ENCODE measurements at regions not wholly inside any gene's neighbourhood (a gene's known extent, or its start where the extent isn't known, plus 50 kb on each side); places are given as distances from the start of the nearest gene placed in this dataset.
A peak's percentile ranks its signal among the peaks of the same experiment; 100 is the strongest.
"Not testable (repeated sequence)": the region's sequence is repeated elsewhere in the genome, so short reads cannot be mapped to it uniquely, and the experiment has no call there.

DNA sequence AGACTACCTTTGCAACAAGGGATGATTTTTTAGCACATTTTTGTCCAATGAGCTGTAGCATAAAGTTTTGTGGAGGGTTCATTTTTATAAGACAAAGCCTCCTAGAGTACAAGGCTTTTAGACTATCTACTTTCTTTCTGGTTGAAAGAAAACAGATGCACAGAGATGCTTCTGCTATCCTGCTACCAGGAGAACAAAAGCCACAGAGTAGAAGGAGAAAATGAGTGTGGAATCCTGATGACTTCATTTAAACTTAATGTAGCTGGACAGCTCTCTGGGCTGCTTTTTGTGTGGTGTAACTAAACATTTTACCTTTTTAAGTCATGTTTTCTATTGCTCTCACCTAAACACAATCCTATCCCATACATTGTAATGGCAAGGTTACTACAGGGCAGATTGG, 1009.4 kb downstream of the TLE1 start:
- no peak for DNase-seq

- no peak for DNase-seq
Observed at GRCh38 chr9:80678906-80679305, 1010.4 kb downstream of the TLE1 start.

- no peak for DNase-seq
Observed at GRCh38 chr9:80673496-80673895, 1015.9 kb downstream of the TLE1 start.

DNA sequence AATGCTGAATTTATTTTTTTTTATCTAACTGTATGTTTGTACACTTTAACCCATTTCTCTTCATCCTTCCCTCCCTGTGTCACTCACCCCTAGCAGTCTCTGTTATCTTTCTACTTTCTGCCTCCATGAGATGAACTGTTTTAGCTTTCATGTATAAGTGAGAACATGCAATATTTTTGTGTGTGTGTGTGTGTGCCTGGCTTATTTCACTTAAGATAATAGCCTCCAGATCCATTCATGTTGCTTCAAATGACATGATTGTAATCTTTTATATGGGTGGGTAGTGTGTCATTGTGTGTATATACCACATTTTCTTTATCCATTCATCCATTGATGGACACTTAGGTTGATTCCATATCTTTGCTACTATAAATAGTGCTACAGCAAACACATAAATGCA, 1023.9 kb downstream of the TLE1 start:
- no peak for DNase-seq

DNA sequence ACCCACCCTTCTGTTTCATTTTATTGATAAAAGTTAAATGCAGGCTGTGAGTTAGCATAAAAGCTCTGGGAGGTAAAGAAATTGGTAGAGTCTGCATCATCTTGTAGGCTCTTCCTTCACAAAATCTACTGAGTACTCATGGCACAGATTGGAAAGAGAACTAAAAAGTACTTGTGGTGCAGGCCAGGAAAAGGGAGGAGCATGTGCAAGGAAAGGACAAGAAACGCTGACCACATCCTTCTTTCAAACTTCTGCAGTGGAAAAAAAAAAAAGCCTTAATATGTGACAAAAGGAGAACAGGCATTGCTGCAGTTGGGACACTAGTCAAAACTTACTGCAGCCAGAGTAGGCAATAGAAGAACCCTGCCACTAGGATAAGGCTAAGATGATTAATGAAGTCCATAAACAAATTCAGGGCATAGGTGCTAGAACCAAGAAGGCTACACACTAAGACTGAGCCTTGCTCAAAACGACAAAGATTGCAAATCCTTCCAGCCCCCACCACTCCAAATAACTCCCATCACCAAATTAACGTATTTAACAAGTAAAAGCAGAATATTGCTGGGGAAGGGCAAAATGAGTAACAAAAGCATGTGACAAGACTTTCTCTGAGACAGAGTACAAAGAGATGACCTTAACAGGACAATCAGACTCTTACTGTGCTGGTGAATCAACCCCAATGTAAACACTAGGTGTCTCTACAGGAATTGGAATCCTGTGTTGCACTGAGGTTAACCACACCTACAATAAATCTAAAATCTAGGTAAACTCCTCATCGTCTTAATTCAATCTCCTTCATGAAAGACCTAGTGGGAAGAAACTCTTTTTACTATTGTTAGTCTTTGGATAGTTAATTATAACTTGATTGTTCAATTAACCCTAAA, 1024.8 kb downstream of the TLE1 start:
- peak; percentile 9 for DNase-seq

- not testable (repeated sequence) for DNase-seq
Observed at GRCh38 chr9:80659751-80660150, 1029.6 kb downstream of the TLE1 start.

- peak; percentile 26 for DNase-seq
Observed at GRCh38 chr9:80651044-80651443, 1038.3 kb downstream of the TLE1 start.

DNA sequence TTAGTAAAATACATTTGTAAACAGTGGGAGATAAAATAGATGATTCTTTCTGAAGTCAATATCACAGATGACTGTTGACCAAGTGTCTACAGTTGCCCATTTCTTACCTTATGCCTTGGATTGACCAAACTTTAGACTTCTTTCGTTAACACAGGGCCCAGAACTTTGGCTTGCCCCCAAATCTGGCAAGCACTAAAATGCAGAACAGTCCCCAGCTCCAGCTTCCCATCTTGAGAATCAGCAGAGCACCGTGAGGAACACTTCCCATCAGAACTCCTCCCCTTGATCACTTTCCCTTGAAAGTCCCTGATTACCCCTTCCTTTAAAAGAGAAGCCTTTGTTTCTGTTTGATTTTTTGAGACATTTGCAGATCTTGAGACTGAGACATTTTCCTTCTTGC, 1039.9 kb downstream of the TLE1 start:
- no peak for DNase-seq

GRCh38 chr9:80649001-80649420, 1040.3 kb downstream of the TLE1 start:
- DNase-seq, result peak; percentile 55

- peak; percentile 17 for DNase-seq
Observed at GRCh38 chr9:80648336-80648735, 1041.0 kb downstream of the TLE1 start.

DNA sequence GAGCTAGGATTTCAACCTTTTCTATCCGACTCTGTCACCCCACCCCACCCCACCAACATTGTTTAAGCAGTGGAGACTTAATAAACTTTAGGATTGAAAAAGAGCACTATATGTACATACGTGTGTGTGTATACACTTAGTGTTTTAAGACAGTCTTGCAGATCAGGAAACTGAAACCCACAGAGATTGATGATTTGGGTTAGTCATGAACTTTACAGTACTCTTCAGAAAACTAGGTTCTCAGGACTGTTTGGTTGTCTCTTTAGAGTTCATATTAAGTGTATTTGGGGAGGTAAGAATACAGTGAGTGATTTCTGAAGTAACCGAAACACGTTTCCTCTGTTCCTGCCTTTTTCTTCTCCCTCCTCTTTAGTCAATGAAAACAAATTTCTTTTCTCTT, 1043.1 kb downstream of the TLE1 start:
- no peak for DNase-seq

GRCh38 chr9:80644044-80644443, 1045.3 kb downstream of the TLE1 start:
- DNase-seq, result no peak

GRCh38 chr9:80635065-80635464, 1054.3 kb downstream of the TLE1 start:
- DNase-seq, result no peak

- DNase-seq, result no peak
Observed at GRCh38 chr9:80632041-80632440, 1057.3 kb downstream of the TLE1 start.

DNA sequence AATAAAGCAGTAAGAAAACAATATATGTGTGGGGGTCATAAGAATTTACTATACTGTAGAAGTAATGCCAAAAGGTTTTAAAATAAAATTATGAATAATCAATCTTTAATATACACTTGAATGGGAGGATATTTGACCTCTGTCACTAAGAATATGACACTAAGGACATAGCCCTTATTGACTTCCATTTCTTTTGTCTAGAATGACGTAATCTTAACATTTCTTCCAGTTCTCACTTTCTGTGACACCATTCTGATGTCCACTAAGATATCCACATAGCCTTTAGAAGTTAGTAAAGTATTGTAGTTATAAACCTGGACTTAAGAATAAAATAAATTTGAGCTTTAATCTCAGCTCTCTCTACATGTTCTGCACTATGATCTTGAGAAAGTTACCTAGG, 1050.7 kb downstream of the TLE4 start:
- DNase-seq, result no peak

GRCh38 chr9:80619356-80619755, 1047.6 kb downstream of the TLE4 start:
- DNase-seq, result no peak

- DNase-seq, result no peak
Observed at GRCh38 chr9:80615964-80616363, 1044.2 kb downstream of the TLE4 start.

- no peak for DNase-seq
Observed at GRCh38 chr9:80605793-80606192, 1034.0 kb downstream of the TLE4 start.

GRCh38 chr9:80605129-80605528, 1033.4 kb downstream of the TLE4 start:
- peak; percentile 15 for DNase-seq

GRCh38 chr9:80602291-80602690, 1030.5 kb downstream of the TLE4 start:
- no peak for DNase-seq

- DNase-seq, result no peak
Observed at GRCh38 chr9:80596579-80596978, 1024.8 kb downstream of the TLE4 start.

DNA sequence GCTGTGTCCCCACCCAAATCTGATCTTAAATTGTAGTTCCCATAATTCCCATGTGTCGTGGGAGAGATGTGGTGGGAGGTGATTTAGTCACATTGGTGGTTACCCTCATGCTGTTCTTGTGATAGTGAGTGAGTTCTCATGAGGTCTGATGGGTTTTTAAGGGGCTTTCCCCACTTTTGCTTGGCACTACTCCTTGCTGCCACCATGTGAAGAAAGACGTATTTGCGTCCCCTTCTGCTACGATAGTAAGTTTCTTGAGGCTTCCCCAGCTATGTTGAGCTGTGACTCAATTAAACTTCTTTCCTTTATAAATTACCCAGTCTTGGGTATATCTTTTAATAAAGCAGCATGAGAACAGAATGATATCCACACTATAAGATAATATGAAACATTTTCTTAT, 1023.4 kb downstream of the TLE4 start:
- DNase-seq, result no peak

- no peak for DNase-seq
Observed at GRCh38 chr9:80592413-80592812, 1020.6 kb downstream of the TLE4 start.

GRCh38 chr9:80586786-80587330, 1015.1 kb downstream of the TLE4 start:
- no peak for DNase-seq

GRCh38 chr9:80571953-80572352, 1000.2 kb downstream of the TLE4 start:
- DNase-seq, result no peak
